SK-N-SH (cell line): ENCODE measurements at regions not wholly inside any gene's neighbourhood (a gene's known extent, or its start where the extent isn't known, plus 50 kb on each side); places are given as distances from the start of the nearest gene placed in this dataset.
A peak's percentile ranks its signal among the peaks of the same experiment; 100 is the strongest.

Source experiments
- CTCF ChIA-PET: fragments of 300-600, 350-600 bp; formaldehyde crosslinking; extraction: SDS; loops from one replicate; lab custom pipeline; 2021; lab: Yijun Ruan, JAX
- POLR2A ChIA-PET: fragments of 350-600 bp; sonication (Branson Sonifier 250); formaldehyde crosslinking; extraction: SDS; loops from one replicate; lab custom pipeline; 2020; ENCODE audit warnings: antibody characterized with exemption, inconsistent platforms; lab: Yijun Ruan, JAX
- DNase-seq: peaks from one replicate; pipeline ENCODE4 v3.0.0; 2012
- H2AFZ ChIP-seq: fragments of 200-600 bp; sonication (generic); 2 replicates; pipeline ENCODE4 v1.8.1; 2016; ENCODE audit warnings: antibody characterized with exemption, mild to moderate bottlenecking, low read depth
- H3F3A ChIP-seq: fragments of 200-600 bp; sonication (generic); replicated peaks from 2 replicates; pipeline ENCODE3; 2016; ENCODE audit warnings: antibody characterized with exemption, mild to moderate bottlenecking; ENCODE audit not compliant: insufficient read depth
- H3K27ac ChIP-seq, 2 experiments: fragments of 200-500 bp in 1 of 2; fragments of 200-600 bp in 1 of 2; sonication (Bioruptor generic) in 1 of 2; sonication (generic), shearing (Covaris generic) in 1 of 2; 2 replicates each; pipeline versions ENCODE4 v1.5.1 to v1.6.1; 2014 to 2016; ENCODE audit warnings: low read depth in 2 of 2, inconsistent platforms in 1 of 2, low read length in 1 of 2, mild to moderate bottlenecking in 1 of 2, mixed read lengths in 1 of 2
- H3K27me3 ChIP-seq: fragments of 200-600 bp; sonication (generic), shearing (Covaris generic); 2 replicates; pipeline ENCODE4 v1.6.1; 2016; ENCODE audit warnings: mixed run types; ENCODE audit not compliant: insufficient read depth
- H3K36me3 ChIP-seq, 2 experiments: fragments of 200-500 bp in 1 of 2; fragments of 200-600 bp in 1 of 2; sonication (Bioruptor generic) in 1 of 2; sonication (generic) in 1 of 2; replicated peaks in 1 of 2; 2 replicates each; pipeline versions ENCODE3 to v1.5.1; 2014 to 2016; ENCODE audit warnings: low read length in 1 of 2, mild to moderate bottlenecking in 1 of 2; ENCODE audit not compliant: insufficient read depth in 2 of 2, control insufficient read depth in 1 of 2
- H3K4me1 ChIP-seq, 2 experiments: fragments of 200-500 bp in 1 of 2; fragments of 200-600 bp in 1 of 2; sonication (Bioruptor generic) in 1 of 2; sonication (generic), shearing (Covaris generic) in 1 of 2; 2 replicates each; pipeline versions ENCODE4 v1.5.1 to v1.6.1; 2014 to 2016; ENCODE audit warnings: low read depth in 1 of 2, low read length in 1 of 2, mixed run types in 1 of 2; ENCODE audit not compliant: insufficient read depth in 2 of 2, control insufficient read depth in 1 of 2
- H3K4me2 ChIP-seq: fragments of 200-600 bp; sonication (generic), shearing (Covaris generic); 2 replicates; pipeline ENCODE4 v1.6.1; 2017; ENCODE audit warnings: mixed run types
- H3K4me3 ChIP-seq, 2 experiments: fragments of 200-500 bp in 1 of 2; fragments of 200-600 bp in 1 of 2; sonication (Bioruptor generic) in 1 of 2; sonication (generic), shearing (Covaris generic) in 1 of 2; 2 replicates each; pipeline versions ENCODE4 v1.5.1 to v1.8.1; 2014 to 2016; ENCODE audit warnings: low read depth in 2 of 2, inconsistent platforms in 1 of 2, low read length in 1 of 2, mild to moderate bottlenecking in 1 of 2, mixed read lengths in 1 of 2, moderate library complexity in 1 of 2
- H3K79me2 ChIP-seq: fragments of 200-600 bp; sonication (generic); 2 replicates; pipeline ENCODE4 v1.8.1; 2017; ENCODE audit warnings: mild to moderate bottlenecking; ENCODE audit not compliant: insufficient read depth
- H3K9ac ChIP-seq: fragments of 200-600 bp; sonication (generic); 2 replicates; pipeline ENCODE4 v1.6.1; 2017; ENCODE audit warnings: mixed run types
- H3K9me2 ChIP-seq: fragments of 200-600 bp; sonication (generic); 2 replicates; pipeline ENCODE4 v1.6.1; 2017; ENCODE audit warnings: mixed run types
- H3K9me3 ChIP-seq: fragments of 200-600 bp; sonication (generic); 2 replicates; pipeline ENCODE4 v1.6.1; 2017; ENCODE audit warnings: mixed run types, mild to moderate bottlenecking, moderate library complexity
- H4K20me1 ChIP-seq: fragments of 200-600 bp; sonication (generic); 2 replicates; pipeline ENCODE4 v1.6.1; 2017; ENCODE audit warnings: mild to moderate bottlenecking, mixed run types; ENCODE audit not compliant: insufficient read depth
- ELF1 ChIP-seq: IDR thresholded peaks from 2 replicates; pipeline ENCODE4 v1.4.0; 2012
- EP300 ChIP-seq, 2 experiments: IDR thresholded peaks; 2 replicates each; pipeline versions ENCODE4 v1.4.0 to v1.6.1; 2012; ENCODE audit warnings: borderline replicate concordance in 1 of 2, low read depth in 1 of 2, low read length in 1 of 2
- GABPA ChIP-seq: IDR thresholded peaks from 2 replicates; pipeline ENCODE4 v1.4.0; 2012; ENCODE audit warnings: low read depth, mild to moderate bottlenecking
- JUND ChIP-seq: IDR thresholded peaks from 2 replicates; pipeline ENCODE4 v1.4.0; 2012
- MXI1 ChIP-seq: IDR thresholded peaks from 2 replicates; pipeline ENCODE4 v1.6.1; 2012; ENCODE audit warnings: mild to moderate bottlenecking, low read depth, low read length, improper control_type of control experiment
- NRF1 ChIP-seq: IDR thresholded peaks from 2 replicates; pipeline ENCODE4 v1.6.1; 2012; ENCODE audit warnings: low read depth, mild to moderate bottlenecking, low read length
- POLR2AphosphoS5 ChIP-seq: IDR thresholded peaks from 2 replicates; pipeline ENCODE4 v1.6.1; 2012; ENCODE audit warnings: low read depth, low read length
- RAD21 ChIP-seq: IDR thresholded peaks from 2 replicates; pipeline ENCODE4 v1.6.1; 2012; ENCODE audit warnings: mild to moderate bottlenecking, low read length
- RCOR1 ChIP-seq: fragments of 150-350 bp; IDR thresholded peaks from 2 replicates; pipeline ENCODE4 v1.6.1; 2017; ENCODE audit warnings: antibody characterized with exemption, low read length
- RFX5 ChIP-seq: IDR thresholded peaks from 2 replicates; pipeline ENCODE4 v1.6.1; 2012; ENCODE audit warnings: mild to moderate bottlenecking, improper control_type of control experiment, low read length
- SIN3A ChIP-seq: IDR thresholded peaks from 2 replicates; pipeline ENCODE4 v1.6.1; 2012; ENCODE audit warnings: low read depth, mild to moderate bottlenecking, low read length, moderate library complexity, borderline replicate concordance
- SMC3 ChIP-seq: IDR thresholded peaks from 2 replicates; pipeline ENCODE4 v1.6.1; 2012; ENCODE audit warnings: low read depth, low read length, improper control_type of control experiment
- TAF1 ChIP-seq: IDR thresholded peaks from 2 replicates; pipeline ENCODE4 v1.6.1; 2012; ENCODE audit warnings: low read depth, mild to moderate bottlenecking, low read length, moderate library complexity, borderline replicate concordance
- TCF12 ChIP-seq: IDR thresholded peaks from 2 replicates; pipeline ENCODE4 v1.4.0; 2012
- TF ChIP-seq, protein P1 (sequence below): IDR thresholded peaks from 2 replicates; pipeline ENCODE4 v1.4.0; 2012; ENCODE audit warnings: low read depth
- TF ChIP-seq, protein P2 (sequence below): IDR thresholded peaks from 2 replicates; pipeline ENCODE4 v1.6.1; 2012; ENCODE audit warnings: mild to moderate bottlenecking, low read depth, low read length, moderate library complexity
- TF ChIP-seq, protein P3 (sequence below): fragments of 150-350 bp; IDR thresholded peaks from 2 replicates; pipeline ENCODE4 v1.6.1; 2017; ENCODE audit warnings: antibody characterized with exemption, low read length, low read depth, borderline replicate concordance

DNA sequence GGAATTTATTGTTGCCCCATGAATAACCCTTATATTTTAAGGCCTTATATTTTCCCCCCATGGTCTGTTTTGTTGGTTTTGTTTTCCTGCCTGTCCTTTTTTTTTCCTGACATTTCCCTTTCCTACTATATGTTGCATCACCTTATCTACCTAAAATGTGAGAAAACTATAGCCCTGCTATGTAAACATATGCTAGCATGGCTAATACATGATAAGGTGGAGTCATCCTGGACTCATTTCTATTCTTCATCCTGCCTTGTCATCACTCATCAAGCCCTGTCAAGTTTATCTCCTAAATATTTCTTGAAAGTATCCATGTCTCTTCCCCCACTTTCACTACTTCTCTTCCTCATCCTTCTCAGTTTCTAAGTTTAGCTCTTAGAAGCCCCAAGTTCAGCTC, 2168.8 kb upstream of the RAG2 start:
- Histone ChIP-seq H3K4me2 (no peak overlapping the region), H3K27me3 (no peaks in the 10 kb centered on the region), H3K9me2 (no peaks in the 10 kb centered on the region), H3K9me3 (no peaks in the 10 kb centered on the region), H2AFZ (no peak overlapping the region), H3K36me3 (no peaks in the 10 kb centered on the region), H3K79me2 (no peaks in the 10 kb centered on the region), H4K20me1 (no peaks in the 10 kb centered on the region), H3K27ac (no peak overlapping the region)
- POLR2A ChIA-PET = no interaction called here
- no peak for DNase-seq
- TF ChIP-seq SMC3 = no peak
- TF ChIP-seq RFX5 = no peak
- no peak for TF ChIP-seq NRF1
- no peak for TF ChIP-seq POLR2AphosphoS5
- no peak for TF ChIP-seq TCF12
- TF ChIP-seq MXI1 = no peak
- no peak for TF ChIP-seq RAD21
- TF ChIP-seq RCOR1 = no peak
- no peak for TF ChIP-seq ELF1
- no peak for TF ChIP-seq JUND
- TF ChIP-seq SIN3A = no peak
- TF ChIP-seq EP300 (IDR thresholded peaks at IDR 0.05; ENCODE audit: borderline replicate concordance in 1 of 2, low read depth in 1 of 2, low read length in 1 of 2) = no peak
- TF ChIP-seq GABPA = no peak
- TF ChIP-seq TAF1 = no peak
- TF ChIP-seq, all 33 proteins: peak for 0
- Histone ChIP-seq H3F3A (no peaks in the 10 kb centered on the region), H3K9ac (no peak overlapping the region), H3K4me1 (no peaks in the 10 kb centered on the region), H3K4me3 (no peak overlapping the region)
- CTCF ChIA-PET = no interaction called here

DNA sequence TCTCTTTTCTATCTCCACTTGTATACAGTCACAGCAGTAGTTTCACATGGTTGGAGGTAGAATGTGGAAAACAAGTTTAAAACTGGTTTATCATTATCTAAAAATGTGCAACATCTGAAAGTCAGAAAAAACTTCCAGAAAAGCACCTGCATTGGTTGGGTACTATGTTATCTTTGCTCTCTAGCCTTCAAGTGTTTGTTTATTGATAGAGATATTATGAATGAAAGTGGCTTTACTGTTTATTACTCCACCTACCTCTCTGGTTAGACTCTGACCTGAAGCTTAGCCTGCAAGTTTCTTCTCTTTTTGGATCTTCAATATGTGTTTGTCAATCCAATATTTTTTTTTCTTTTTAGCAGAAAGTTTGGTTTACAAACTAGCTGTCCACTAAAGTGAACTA, 2161.4 kb upstream of the RAG2 start:
- no peaks in the 10 kb centered on the region for H3K9me2 ChIP-seq
- no peaks in the 10 kb centered on the region for H3K36me3 ChIP-seq
- H3K27ac ChIP-seq = no peak overlapping the region
- TF ChIP-seq POLR2AphosphoS5 = no peak
- TF ChIP-seq, protein P1, sequence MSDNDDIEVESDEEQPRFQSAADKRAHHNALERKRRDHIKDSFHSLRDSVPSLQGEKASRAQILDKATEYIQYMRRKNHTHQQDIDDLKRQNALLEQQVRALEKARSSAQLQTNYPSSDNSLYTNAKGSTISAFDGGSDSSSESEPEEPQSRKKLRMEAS = no peak
- TF ChIP-seq, protein P2, sequence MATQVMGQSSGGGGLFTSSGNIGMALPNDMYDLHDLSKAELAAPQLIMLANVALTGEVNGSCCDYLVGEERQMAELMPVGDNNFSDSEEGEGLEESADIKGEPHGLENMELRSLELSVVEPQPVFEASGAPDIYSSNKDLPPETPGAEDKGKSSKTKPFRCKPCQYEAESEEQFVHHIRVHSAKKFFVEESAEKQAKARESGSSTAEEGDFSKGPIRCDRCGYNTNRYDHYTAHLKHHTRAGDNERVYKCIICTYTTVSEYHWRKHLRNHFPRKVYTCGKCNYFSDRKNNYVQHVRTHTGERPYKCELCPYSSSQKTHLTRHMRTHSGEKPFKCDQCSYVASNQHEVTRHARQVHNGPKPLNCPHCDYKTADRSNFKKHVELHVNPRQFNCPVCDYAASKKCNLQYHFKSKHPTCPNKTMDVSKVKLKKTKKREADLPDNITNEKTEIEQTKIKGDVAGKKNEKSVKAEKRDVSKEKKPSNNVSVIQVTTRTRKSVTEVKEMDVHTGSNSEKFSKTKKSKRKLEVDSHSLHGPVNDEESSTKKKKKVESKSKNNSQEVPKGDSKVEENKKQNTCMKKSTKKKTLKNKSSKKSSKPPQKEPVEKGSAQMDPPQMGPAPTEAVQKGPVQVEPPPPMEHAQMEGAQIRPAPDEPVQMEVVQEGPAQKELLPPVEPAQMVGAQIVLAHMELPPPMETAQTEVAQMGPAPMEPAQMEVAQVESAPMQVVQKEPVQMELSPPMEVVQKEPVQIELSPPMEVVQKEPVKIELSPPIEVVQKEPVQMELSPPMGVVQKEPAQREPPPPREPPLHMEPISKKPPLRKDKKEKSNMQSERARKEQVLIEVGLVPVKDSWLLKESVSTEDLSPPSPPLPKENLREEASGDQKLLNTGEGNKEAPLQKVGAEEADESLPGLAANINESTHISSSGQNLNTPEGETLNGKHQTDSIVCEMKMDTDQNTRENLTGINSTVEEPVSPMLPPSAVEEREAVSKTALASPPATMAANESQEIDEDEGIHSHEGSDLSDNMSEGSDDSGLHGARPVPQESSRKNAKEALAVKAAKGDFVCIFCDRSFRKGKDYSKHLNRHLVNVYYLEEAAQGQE = no peak
- TF ChIP-seq, protein P3, sequence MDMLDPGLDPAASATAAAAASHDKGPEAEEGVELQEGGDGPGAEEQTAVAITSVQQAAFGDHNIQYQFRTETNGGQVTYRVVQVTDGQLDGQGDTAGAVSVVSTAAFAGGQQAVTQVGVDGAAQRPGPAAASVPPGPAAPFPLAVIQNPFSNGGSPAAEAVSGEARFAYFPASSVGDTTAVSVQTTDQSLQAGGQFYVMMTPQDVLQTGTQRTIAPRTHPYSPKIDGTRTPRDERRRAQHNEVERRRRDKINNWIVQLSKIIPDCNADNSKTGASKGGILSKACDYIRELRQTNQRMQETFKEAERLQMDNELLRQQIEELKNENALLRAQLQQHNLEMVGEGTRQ = no peak
- no peak for TF ChIP-seq ELF1
- no peak for TF ChIP-seq GABPA
- ChIA-PET CTCF (no interaction called here), POLR2A (no interaction called here)
- no peaks in the 10 kb centered on the region for H3K79me2 ChIP-seq
- no peak overlapping the region for H3K4me3 ChIP-seq
- DNase-seq = no peak
- H3K9me3 ChIP-seq = no peaks in the 10 kb centered on the region
- H3K4me1 ChIP-seq = no peaks in the 10 kb centered on the region
- no peaks in the 10 kb centered on the region for H3F3A ChIP-seq
- no peak overlapping the region for H3K4me2 ChIP-seq
- no peaks in the 10 kb centered on the region for H3K27me3 ChIP-seq
- H2AFZ ChIP-seq = 0 out of 2 replicates have a peak overlapping the region, but pooled peaks have one; percentile 2
- no peak overlapping the region for H3K9ac ChIP-seq
- H4K20me1 ChIP-seq = no peaks in the 10 kb centered on the region
